GM21447 (cell line): ENCODE measurements at regions not wholly inside any gene's neighbourhood (a gene's known extent, or its start where the extent isn't known, plus 50 kb on each side); places are given as distances from the start of the nearest gene placed in this dataset.
A peak's percentile ranks its signal among the peaks of the same experiment; 100 is the strongest.

ENCODE experiments used
- ATAC-seq: cut with Tn5 transposase; IDR thresholded peaks from one replicate; pipeline ENCODE4 v1.9.1; 2021; ENCODE audit not compliant: unreplicated experiment

DNA sequence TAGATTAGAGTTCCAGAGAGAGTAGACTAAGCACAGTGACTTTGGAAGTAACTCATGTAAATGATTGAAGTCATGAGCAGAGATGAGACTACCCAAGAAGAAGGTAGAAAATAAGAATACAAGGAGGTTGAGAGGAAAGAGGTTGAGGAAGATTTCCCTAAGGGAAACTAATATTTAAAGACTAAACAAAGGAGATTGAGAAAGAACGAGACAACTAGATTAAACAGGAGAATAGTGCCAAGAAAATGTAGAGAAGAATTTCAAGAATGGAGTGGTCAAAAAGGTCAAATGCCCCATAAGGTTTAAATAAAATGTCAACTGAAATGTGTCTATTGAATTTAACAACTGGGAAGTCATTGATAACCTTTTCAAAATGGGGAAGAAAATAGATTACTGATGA is 59.0 kb downstream of the RPS29 start:
- no peak for ATAC-seq

DNA sequence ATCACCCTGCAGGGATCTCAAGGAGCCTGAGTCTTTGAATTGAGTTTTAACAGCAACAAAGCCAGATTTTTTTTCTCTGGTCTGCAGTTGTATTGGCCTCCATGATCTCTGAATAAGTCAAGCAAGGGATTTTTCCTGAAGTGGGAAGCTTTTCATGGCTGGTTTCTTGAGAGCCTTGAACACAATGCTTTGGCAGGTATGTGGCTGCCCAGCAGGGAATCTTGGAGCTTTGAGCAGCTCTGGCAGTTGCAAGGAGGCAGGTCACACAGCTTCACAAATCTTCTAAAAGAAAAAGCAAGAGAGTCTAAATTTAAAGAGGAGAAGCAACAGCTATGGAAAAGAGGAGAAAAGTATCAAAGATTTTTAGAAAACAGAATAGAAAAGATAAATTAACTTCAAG is 60.1 kb downstream of the RPS29 start:
- ATAC-seq: no peak

- no peak for ATAC-seq
These were observed 69.9 kb downstream of the RPS29 start for GRCh38 chr14:49516286-49516685.

DNA sequence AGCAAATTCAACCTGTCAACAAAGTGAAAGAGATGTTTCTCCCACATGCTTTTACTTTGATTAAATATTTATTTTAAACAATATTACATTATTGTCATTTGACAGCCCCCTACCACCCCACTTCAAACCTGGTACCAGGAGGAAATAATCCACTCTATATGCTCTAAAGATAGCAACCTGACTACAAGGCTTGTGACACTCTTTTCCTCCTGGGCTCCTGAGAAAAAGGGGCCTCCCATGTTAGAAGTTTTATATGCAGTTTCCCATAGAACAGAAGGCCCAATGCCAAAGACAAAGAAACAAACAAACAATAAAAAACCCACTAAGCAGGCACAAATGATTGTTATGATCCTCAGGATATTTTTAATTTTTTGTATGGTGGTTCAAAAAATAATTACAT is 73.6 kb downstream of the RPS29 start:
- no peak for ATAC-seq

DNA sequence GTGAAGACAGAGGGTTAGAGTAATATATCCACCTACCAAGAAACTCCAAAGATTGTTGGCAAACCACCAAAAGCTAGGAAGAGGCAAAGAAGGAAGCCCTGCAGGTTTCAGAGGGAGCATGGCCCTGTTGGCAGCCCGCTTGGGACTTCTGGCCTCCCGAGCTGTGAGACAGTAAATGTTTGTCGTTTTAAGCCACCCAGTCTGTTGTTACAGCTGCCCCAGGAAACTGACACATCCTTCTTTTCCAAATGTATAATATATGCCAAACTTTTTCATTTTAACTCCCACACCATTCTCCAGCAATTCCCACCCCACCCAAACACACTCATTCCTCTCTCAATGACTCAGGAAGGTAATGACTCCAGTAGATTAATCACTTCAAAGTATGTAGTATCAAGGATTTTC is 74.0 kb downstream of the RPS29 start:
- ATAC-seq: no peak

GRCh38 chr14:49508124-49508523 is 78.1 kb downstream of the RPS29 start:
- no peak for ATAC-seq

- no peak for ATAC-seq
These were observed 79.5 kb downstream of the RPS29 start for GRCh38 chr14:49506650-49507049.

GRCh38 chr14:49505041-49505766 is 81.0 kb downstream of the RPS29 start:
- no peak for ATAC-seq

DNA sequence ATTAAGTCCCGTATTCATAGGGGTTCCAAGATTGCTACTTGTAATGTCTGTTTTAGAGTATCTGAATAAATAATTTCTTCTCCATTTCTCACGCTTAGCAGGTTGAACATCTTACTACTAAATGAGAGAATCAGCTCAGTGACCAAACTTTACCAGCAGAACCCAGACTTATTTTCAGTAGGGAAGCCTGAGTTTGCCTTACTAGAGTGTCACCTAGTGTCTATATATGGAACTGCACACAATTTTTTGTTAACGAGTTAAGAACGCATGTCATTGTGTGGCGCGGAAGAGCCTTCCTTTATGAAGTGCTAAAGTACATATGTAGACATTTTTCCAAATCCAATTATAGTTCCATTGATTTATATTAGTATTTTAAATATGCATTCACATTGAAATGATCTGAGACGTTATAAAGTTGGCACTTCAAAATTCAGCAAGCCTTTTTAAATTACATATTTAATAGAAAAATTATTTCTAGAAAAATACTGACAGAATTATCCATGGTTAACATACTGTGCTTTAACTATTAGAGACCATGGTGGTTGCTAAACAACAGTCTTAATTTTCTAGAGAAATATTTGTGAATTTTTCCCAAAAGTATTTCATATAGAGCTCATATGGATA is 88.3 kb downstream of the RPS29 start:
- ATAC-seq: peak; percentile 84

DNA sequence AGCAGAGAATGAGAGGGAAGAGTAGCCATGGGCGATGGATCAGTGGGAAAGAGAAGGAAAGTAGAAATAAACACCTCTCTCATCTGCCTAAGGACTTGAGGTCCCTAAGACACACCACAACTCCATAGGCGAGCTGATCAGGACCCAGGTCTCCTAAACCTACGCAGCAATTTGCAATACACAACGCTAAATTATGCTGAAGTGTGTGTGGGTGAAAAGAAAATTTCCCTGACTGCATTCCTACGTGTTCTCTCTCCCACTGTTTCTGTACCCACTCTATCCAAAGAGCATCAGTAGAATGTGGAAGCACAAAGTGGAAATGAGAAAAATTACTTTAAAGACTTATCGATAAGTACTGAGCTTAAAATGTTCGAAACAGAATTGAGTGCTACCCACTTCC is 88.9 kb downstream of the RPS29 start:
- ATAC-seq: no peak

DNA sequence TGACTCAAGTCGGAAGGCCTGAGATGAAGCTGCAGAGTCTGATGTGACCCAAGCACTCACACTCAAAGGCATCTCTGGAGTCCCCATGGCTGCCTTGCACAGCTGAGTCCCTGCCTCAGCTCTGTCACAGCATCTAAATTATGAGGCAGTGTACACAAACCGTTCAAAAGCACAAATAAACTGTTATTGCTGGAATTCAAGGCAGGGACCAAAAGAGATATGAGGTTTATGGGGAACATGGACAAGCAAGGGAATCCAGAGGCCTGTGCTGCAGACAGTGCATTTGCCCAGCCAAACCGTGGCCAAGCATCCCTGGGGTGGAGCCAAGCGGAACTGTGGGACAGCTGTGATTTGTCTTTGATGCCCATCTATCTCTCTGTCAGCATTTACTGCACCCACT is 91.3 kb downstream of the RPS29 start:
- ATAC-seq: no peak

- no peak for ATAC-seq
These were observed 92.6 kb downstream of the RPS29 start for GRCh38 chr14:49493557-49493956.

- ATAC-seq: no peak
These were observed 94.0 kb downstream of the RPS29 start for GRCh38 chr14:49492151-49492550.

GRCh38 chr14:49489341-49489740 is 96.8 kb downstream of the RPS29 start:
- no peak for ATAC-seq

GRCh38 chr14:49487238-49487637 is 98.9 kb downstream of the RPS29 start:
- ATAC-seq: no peak

GRCh38 chr14:49485290-49485689 is 100.9 kb downstream of the RPS29 start:
- ATAC-seq: no peak

DNA sequence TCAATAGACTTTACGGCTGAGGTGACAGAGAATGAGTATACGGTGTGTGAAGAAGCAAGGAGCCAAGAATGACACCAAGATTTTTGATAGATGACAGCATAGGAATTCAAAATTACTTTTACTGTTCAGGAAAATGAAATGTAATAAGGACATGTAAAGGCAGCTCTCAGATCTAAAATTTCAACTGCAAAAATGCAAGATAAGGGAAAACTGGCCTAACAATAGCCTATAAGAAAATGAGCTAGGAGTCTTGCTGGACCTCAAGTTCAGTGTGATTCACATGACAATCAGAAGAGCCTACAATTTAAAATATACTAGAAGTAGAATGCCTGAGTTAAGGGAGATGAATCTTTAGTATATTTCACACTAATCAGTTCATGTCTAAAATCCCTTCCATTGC is 102.0 kb downstream of the RPS29 start:
- no peak for ATAC-seq

DNA sequence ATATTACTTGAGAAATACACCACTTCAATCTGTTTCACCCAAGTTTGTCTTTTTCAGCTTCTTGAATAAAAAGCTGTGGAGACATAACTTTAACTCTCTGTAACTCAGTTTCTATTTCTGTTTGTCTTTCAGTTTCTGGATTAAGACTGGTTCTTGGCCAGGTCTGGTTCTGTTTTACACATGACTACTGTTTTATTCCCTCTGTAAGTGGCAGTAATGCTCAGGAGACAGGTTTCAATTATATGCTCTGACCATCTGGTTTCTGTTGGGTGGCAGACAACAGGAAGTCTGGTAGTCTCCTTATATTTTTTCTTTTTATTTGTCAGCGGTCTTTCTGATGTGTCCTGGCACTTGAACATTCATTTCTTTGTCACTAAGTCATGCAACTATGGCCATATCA is 102.9 kb downstream of the RPS29 start:
- ATAC-seq: peak; percentile 87

DNA sequence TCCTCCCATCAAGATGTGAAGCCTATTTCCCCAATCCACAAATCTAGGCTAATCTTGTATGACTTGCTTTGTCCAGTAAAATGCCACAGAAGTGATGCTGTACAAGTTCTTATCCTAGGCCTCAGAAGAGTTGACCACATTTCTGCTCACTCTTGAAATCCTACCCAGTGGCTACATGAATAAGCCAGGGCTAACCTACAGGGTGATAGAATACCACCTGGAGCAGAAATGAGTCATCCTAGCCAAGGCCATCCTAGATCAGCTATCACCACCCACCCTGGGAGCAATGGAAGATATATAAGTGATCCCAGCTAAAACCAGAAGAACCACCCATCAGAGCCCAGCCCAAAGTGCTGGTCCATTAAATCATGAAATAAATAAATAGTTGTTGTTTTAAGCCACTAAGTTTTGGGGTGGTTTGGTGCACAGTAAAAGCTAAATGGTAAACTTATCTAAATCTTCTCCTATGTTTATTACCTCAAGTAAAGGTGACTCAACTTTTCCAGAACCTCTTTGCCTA is 105.1 kb downstream of the RPS29 start:
- no peak for ATAC-seq

DNA sequence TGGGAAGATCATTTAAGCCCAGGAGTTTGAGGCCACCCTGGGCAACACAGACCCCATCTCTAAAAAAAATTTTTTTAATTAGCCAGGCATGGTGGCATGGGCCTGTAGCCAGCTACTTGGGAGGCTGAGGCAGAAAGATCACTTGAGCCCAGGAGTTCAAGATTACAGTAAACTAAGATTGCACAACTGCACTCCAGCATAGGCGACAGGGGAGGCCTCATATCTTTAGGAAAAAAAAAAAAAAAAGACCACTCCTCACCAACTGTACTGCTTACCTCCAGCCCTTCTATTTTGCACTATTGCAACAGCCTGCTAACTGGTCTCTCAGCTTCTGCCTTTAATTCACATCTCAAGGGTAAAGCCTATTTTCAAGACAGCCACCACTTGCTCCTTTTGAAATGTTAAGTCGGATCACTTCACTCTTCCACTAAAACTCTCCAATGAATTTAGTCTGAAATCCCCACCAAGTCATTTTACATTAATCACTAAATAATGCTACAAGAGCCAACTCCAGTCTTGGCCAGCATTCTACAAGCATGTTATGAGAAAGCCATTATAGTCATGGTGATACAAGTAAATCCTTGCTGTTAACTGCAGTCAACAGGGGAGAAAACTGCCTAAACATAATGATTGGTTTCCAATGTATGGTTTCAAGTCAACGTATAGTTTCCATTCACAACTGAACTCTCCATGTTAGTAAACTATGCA is 106.0 kb downstream of the RPS29 start:
- ATAC-seq: no peak

DNA sequence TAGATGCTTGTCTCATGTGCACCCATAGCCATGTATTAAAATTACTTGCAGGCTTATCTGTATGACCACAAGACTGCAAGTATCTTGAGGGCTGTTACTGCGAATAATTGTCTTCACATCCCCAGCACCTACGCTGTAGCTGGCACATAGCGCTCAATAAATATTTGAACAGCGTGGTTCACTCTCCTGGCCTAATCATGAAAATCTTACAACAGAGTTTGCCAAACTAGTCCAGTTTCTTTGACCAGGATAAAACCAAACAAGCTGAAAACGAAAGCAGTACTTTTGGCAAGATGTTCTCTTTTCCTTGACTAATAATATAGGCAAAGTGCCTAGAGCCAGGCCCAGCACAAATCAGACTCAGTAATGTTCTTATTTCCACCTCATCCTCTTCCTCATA is 106.7 kb downstream of the RPS29 start:
- no peak for ATAC-seq

DNA sequence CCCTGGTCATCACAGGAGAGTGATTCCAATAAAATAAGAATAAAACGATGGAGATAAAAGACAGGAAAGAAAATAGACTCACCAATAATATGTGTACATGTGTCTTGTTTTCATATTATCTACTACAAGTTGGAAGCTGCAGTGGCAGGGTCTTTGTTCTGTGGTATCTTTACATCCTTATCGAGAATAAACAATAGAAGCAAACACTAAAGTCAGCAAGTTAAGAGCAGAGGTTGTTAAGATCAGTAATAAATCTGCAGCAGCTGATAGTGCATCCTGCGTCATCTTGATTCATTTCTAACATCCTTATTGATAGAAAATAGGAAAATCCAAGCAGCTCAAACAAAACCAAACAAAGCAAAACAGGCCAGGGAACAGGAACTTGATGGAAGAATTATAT is 107.4 kb downstream of the RPS29 start:
- no peak for ATAC-seq
